ENCODE measurements at regions not wholly inside any gene's neighbourhood (a gene's known extent, or its start where the extent isn't known, plus 50 kb on each side); places are given as distances from the start of the nearest gene placed in this dataset.

- TF ChIP-seq TAF1 (IDR thresholded peaks at IDR 0.05; ENCODE audit: low read depth, low read length), result no peak
- no peak for TF ChIP-seq PAX5 (IDR thresholded peaks at IDR 0.05; ENCODE audit: insufficient read depth, low read length, severe bottlenecking)
- TF ChIP-seq POLR2A (IDR thresholded peaks at IDR 0.05; ENCODE audit: low read depth, low read length), result no peak
- no peak for TF ChIP-seq POLR2AphosphoS5 (IDR thresholded peaks at IDR 0.05; ENCODE audit: low read depth, low read length)
- no peak for TF ChIP-seq SPI1 (IDR thresholded peaks at IDR 0.05; ENCODE audit: low read depth, low read length)
- no peak for TF ChIP-seq POU2F2 (IDR thresholded peaks at IDR 0.05; ENCODE audit: low read depth, low read length)
- FAIRE-seq, result no peak
- no peak for DNase-seq (ENCODE audit: insufficient read length, low spot score)
Measured at GRCh38 chr20:51122931-51123658, 100.2 kb upstream of the KCNG1 start.

- TF ChIP-seq PAX5 (IDR thresholded peaks at IDR 0.05; ENCODE audit: insufficient read depth, low read length, severe bottlenecking) (no peak), POLR2A (IDR thresholded peaks at IDR 0.05; ENCODE audit: low read depth, low read length) (no peak), POU2F2 (IDR thresholded peaks at IDR 0.05; ENCODE audit: low read depth, low read length) (no peak), POLR2AphosphoS5 (IDR thresholded peaks at IDR 0.05; ENCODE audit: low read depth, low read length) (no peak), SPI1 (IDR thresholded peaks at IDR 0.05; ENCODE audit: low read depth, low read length) (no peak), TAF1 (IDR thresholded peaks at IDR 0.05; ENCODE audit: low read depth, low read length) (no peak)
- no peak for FAIRE-seq
- no peak for DNase-seq (ENCODE audit: insufficient read length, low spot score)
Measured at GRCh38 chr20:51121901-51122412, 99.0 kb upstream of the KCNG1 start.

GRCh38 chr20:51121272-51121671, 98.4 kb upstream of the KCNG1 start:
- FAIRE-seq, result no peak
- TF ChIP-seq POLR2A (IDR thresholded peaks at IDR 0.05; ENCODE audit: low read depth, low read length) (no peak), POU2F2 (IDR thresholded peaks at IDR 0.05; ENCODE audit: low read depth, low read length) (no peak), TAF1 (IDR thresholded peaks at IDR 0.05; ENCODE audit: low read depth, low read length) (no peak), SPI1 (IDR thresholded peaks at IDR 0.05; ENCODE audit: low read depth, low read length) (no peak)
- no peak for DNase-seq (ENCODE audit: insufficient read length, low spot score)

GRCh38 chr20:51120868-51121267, 98.0 kb upstream of the KCNG1 start:
- no peak for FAIRE-seq
- DNase-seq (ENCODE audit: insufficient read length, low spot score), result no peak
- TF ChIP-seq POLR2A (IDR thresholded peaks at IDR 0.05; ENCODE audit: low read depth, low read length), result no peak
- TF ChIP-seq POLR2AphosphoS5 (IDR thresholded peaks at IDR 0.05; ENCODE audit: low read depth, low read length), result no peak
- no peak for TF ChIP-seq POU2F2 (IDR thresholded peaks at IDR 0.05; ENCODE audit: low read depth, low read length)
- TF ChIP-seq TAF1 (IDR thresholded peaks at IDR 0.05; ENCODE audit: low read depth, low read length), result no peak
- TF ChIP-seq PAX5 (IDR thresholded peaks at IDR 0.05; ENCODE audit: insufficient read depth, low read length, severe bottlenecking), result no peak
- TF ChIP-seq SPI1 (IDR thresholded peaks at IDR 0.05; ENCODE audit: low read depth, low read length), result no peak

- DNase-seq (ENCODE audit: insufficient read length, low spot score) (no peak), FAIRE-seq (no peak)
- TF ChIP-seq POLR2AphosphoS5 (IDR thresholded peaks at IDR 0.05; ENCODE audit: low read depth, low read length) (no peak), SPI1 (IDR thresholded peaks at IDR 0.05; ENCODE audit: low read depth, low read length) (no peak)
Measured at GRCh38 chr20:51120438-51120837, 97.5 kb upstream of the KCNG1 start.

GRCh38 chr20:51119914-51120313, 97.0 kb upstream of the KCNG1 start:
- no peak for TF ChIP-seq PAX5 (IDR thresholded peaks at IDR 0.05; ENCODE audit: insufficient read depth, low read length, severe bottlenecking)
- TF ChIP-seq POLR2A (IDR thresholded peaks at IDR 0.05; ENCODE audit: low read depth, low read length), result no peak
- no peak for TF ChIP-seq TAF1 (IDR thresholded peaks at IDR 0.05; ENCODE audit: low read depth, low read length)
- TF ChIP-seq SPI1 (IDR thresholded peaks at IDR 0.05; ENCODE audit: low read depth, low read length), result no peak
- no peak for TF ChIP-seq POLR2AphosphoS5 (IDR thresholded peaks at IDR 0.05; ENCODE audit: low read depth, low read length)
- DNase-seq (ENCODE audit: insufficient read length, low spot score) (no peak), FAIRE-seq (no peak)

GRCh38 chr20:51118985-51119527, 96.1 kb upstream of the KCNG1 start:
- FAIRE-seq (no peak), DNase-seq (ENCODE audit: insufficient read length, low spot score) (no peak)
- TF ChIP-seq POLR2A (IDR thresholded peaks at IDR 0.05; ENCODE audit: low read depth, low read length) (no peak), PAX5 (IDR thresholded peaks at IDR 0.05; ENCODE audit: insufficient read depth, low read length, severe bottlenecking) (no peak), TAF1 (IDR thresholded peaks at IDR 0.05; ENCODE audit: low read depth, low read length) (no peak), POU2F2 (IDR thresholded peaks at IDR 0.05; ENCODE audit: low read depth, low read length) (no peak), SPI1 (IDR thresholded peaks at IDR 0.05; ENCODE audit: low read depth, low read length) (no peak), POLR2AphosphoS5 (IDR thresholded peaks at IDR 0.05; ENCODE audit: low read depth, low read length) (no peak)

- TF ChIP-seq SPI1 (IDR thresholded peaks at IDR 0.05; ENCODE audit: low read depth, low read length) (no peak), POU2F2 (IDR thresholded peaks at IDR 0.05; ENCODE audit: low read depth, low read length) (no peak), PAX5 (IDR thresholded peaks at IDR 0.05; ENCODE audit: insufficient read depth, low read length, severe bottlenecking) (no peak), TAF1 (IDR thresholded peaks at IDR 0.05; ENCODE audit: low read depth, low read length) (no peak), POLR2AphosphoS5 (IDR thresholded peaks at IDR 0.05; ENCODE audit: low read depth, low read length) (no peak)
- FAIRE-seq (no peak), DNase-seq (ENCODE audit: insufficient read length, low spot score) (no peak)
Measured at GRCh38 chr20:51118216-51118615, 95.3 kb upstream of the KCNG1 start.

- TF ChIP-seq POU2F2 (IDR thresholded peaks at IDR 0.05; ENCODE audit: low read depth, low read length), result no peak
- no peak for TF ChIP-seq SPI1 (IDR thresholded peaks at IDR 0.05; ENCODE audit: low read depth, low read length)
- no peak for TF ChIP-seq TAF1 (IDR thresholded peaks at IDR 0.05; ENCODE audit: low read depth, low read length)
- TF ChIP-seq POLR2AphosphoS5 (IDR thresholded peaks at IDR 0.05; ENCODE audit: low read depth, low read length), result no peak
- no peak for TF ChIP-seq PAX5 (IDR thresholded peaks at IDR 0.05; ENCODE audit: insufficient read depth, low read length, severe bottlenecking)
- no peak for TF ChIP-seq POLR2A (IDR thresholded peaks at IDR 0.05; ENCODE audit: low read depth, low read length)
- DNase-seq (ENCODE audit: insufficient read length, low spot score), result no peak
- no peak for FAIRE-seq
Measured at GRCh38 chr20:51116765-51117686, 94.1 kb upstream of the KCNG1 start.
